ENCODE measurements at regions not wholly inside any gene's neighbourhood (a gene's known extent, or its start where the extent isn't known, plus 50 kb on each side); places are given as distances from the start of the nearest gene placed in this dataset.

- Histone ChIP-seq H3K36me3 (replicated peaks; ENCODE audit: control insufficient read depth, insufficient read depth, low read length) (no peaks in the 10 kb centered on the region), H3K27me3 (ENCODE audit: control insufficient read depth, insufficient read depth, low read length) (no peaks in the 10 kb centered on the region), H3K4me3 (ENCODE audit: insufficient read depth, low read depth, low read length) (no peak overlapping the region)
- DNase-seq: no peak
Observed at GRCh38 chrX:14476205-14476604, 53.1 kb upstream of the GLRA2 start.

- no peak for DNase-seq
Observed at GRCh38 chrX:14449773-14450172, 79.6 kb upstream of the GLRA2 start.

GRCh38 chrX:14448406-14448805 is 80.9 kb upstream of the GLRA2 start:
- H3K4me3 ChIP-seq (ENCODE audit: insufficient read depth, low read depth, low read length): no peak overlapping the region
- H3K36me3 ChIP-seq (replicated peaks; ENCODE audit: control insufficient read depth, insufficient read depth, low read length): no peaks in the 10 kb centered on the region
- DNase-seq: no peak
- H3K27me3 ChIP-seq (ENCODE audit: control insufficient read depth, insufficient read depth, low read length): no peaks in the 10 kb centered on the region

More at GRCh38 chrX:14449773-14450172, 79.6 kb upstream of the GLRA2 start:
- Histone ChIP-seq H3K36me3 (replicated peaks; ENCODE audit: control insufficient read depth, insufficient read depth, low read length) (no peaks in the 10 kb centered on the region), H3K27me3 (ENCODE audit: control insufficient read depth, insufficient read depth, low read length) (no peaks in the 10 kb centered on the region), H3K4me3 (ENCODE audit: insufficient read depth, low read depth, low read length) (no peak overlapping the region)

GRCh38 chrX:14440106-14440505 is 89.2 kb upstream of the GLRA2 start:
- Histone ChIP-seq H3K36me3 (replicated peaks; ENCODE audit: control insufficient read depth, insufficient read depth, low read length) (no peaks in the 10 kb centered on the region), H3K4me3 (ENCODE audit: insufficient read depth, low read depth, low read length) (no peak overlapping the region), H3K27me3 (ENCODE audit: control insufficient read depth, insufficient read depth, low read length) (no peaks in the 10 kb centered on the region)
- DNase-seq: no peak

- no peak for DNase-seq
- no peaks in the 10 kb centered on the region for H3K27me3 ChIP-seq (ENCODE audit: control insufficient read depth, insufficient read depth, low read length)
- no peak overlapping the region for H3K4me3 ChIP-seq (ENCODE audit: insufficient read depth, low read depth, low read length)
- no peaks in the 10 kb centered on the region for H3K36me3 ChIP-seq (replicated peaks; ENCODE audit: control insufficient read depth, insufficient read depth, low read length)
Observed at GRCh38 chrX:14427614-14428013, 101.7 kb upstream of the GLRA2 start.

- H3K36me3 ChIP-seq (replicated peaks; ENCODE audit: control insufficient read depth, insufficient read depth, low read length): no peaks in the 10 kb centered on the region
- no peaks in the 10 kb centered on the region for H3K27me3 ChIP-seq (ENCODE audit: control insufficient read depth, insufficient read depth, low read length)
- no peak overlapping the region for H3K4me3 ChIP-seq (ENCODE audit: insufficient read depth, low read depth, low read length)
- DNase-seq: no peak
Observed at GRCh38 chrX:14420841-14421240, 108.5 kb upstream of the GLRA2 start.

- no peak overlapping the region for H3K4me3 ChIP-seq (ENCODE audit: insufficient read depth, low read depth, low read length)
- no peaks in the 10 kb centered on the region for H3K27me3 ChIP-seq (ENCODE audit: control insufficient read depth, insufficient read depth, low read length)
- no peak for DNase-seq
- H3K36me3 ChIP-seq (replicated peaks; ENCODE audit: control insufficient read depth, insufficient read depth, low read length): no peaks in the 10 kb centered on the region
Observed at GRCh38 chrX:14412686-14413085, 116.7 kb upstream of the GLRA2 start.

- Histone ChIP-seq H3K36me3 (replicated peaks; ENCODE audit: control insufficient read depth, insufficient read depth, low read length) (no peaks in the 10 kb centered on the region), H3K27me3 (ENCODE audit: control insufficient read depth, insufficient read depth, low read length) (no peaks in the 10 kb centered on the region), H3K4me3 (ENCODE audit: insufficient read depth, low read depth, low read length) (no peak overlapping the region)
- DNase-seq: no peak
Observed at GRCh38 chrX:14411326-14411725, 118.0 kb upstream of the GLRA2 start.

- H3K4me3 ChIP-seq (ENCODE audit: insufficient read depth, low read depth, low read length): no peak overlapping the region
- no peaks in the 10 kb centered on the region for H3K27me3 ChIP-seq (ENCODE audit: control insufficient read depth, insufficient read depth, low read length)
- no peaks in the 10 kb centered on the region for H3K36me3 ChIP-seq (replicated peaks; ENCODE audit: control insufficient read depth, insufficient read depth, low read length)
- no peak for DNase-seq
Observed at GRCh38 chrX:14409341-14409740, 120.0 kb upstream of the GLRA2 start.

GRCh38 chrX:14406225-14406624 is 123.1 kb upstream of the GLRA2 start:
- H3K36me3 ChIP-seq (replicated peaks; ENCODE audit: control insufficient read depth, insufficient read depth, low read length): no peaks in the 10 kb centered on the region
- no peak for DNase-seq
- H3K27me3 ChIP-seq (ENCODE audit: control insufficient read depth, insufficient read depth, low read length): no peaks in the 10 kb centered on the region
- H3K4me3 ChIP-seq (ENCODE audit: insufficient read depth, low read depth, low read length): no peak overlapping the region

- Histone ChIP-seq H3K4me3 (ENCODE audit: insufficient read depth, low read depth, low read length) (no peak overlapping the region), H3K36me3 (replicated peaks; ENCODE audit: control insufficient read depth, insufficient read depth, low read length) (no peaks in the 10 kb centered on the region), H3K27me3 (ENCODE audit: control insufficient read depth, insufficient read depth, low read length) (no peaks in the 10 kb centered on the region)
- DNase-seq: no peak
Observed at GRCh38 chrX:14398725-14399124, 130.6 kb upstream of the GLRA2 start.

- DNase-seq: no peak
- Histone ChIP-seq H3K27me3 (ENCODE audit: control insufficient read depth, insufficient read depth, low read length) (no peaks in the 10 kb centered on the region), H3K36me3 (replicated peaks; ENCODE audit: control insufficient read depth, insufficient read depth, low read length) (no peaks in the 10 kb centered on the region), H3K4me3 (ENCODE audit: insufficient read depth, low read depth, low read length) (no peak overlapping the region)
Observed at GRCh38 chrX:14389682-14390081, 139.7 kb upstream of the GLRA2 start.

GRCh38 chrX:14386981-14387380 is 142.4 kb upstream of the GLRA2 start:
- Histone ChIP-seq H3K36me3 (replicated peaks; ENCODE audit: control insufficient read depth, insufficient read depth, low read length) (no peaks in the 10 kb centered on the region), H3K4me3 (ENCODE audit: insufficient read depth, low read depth, low read length) (no peak overlapping the region), H3K27me3 (ENCODE audit: control insufficient read depth, insufficient read depth, low read length) (no peaks in the 10 kb centered on the region)
- DNase-seq: no peak

- H3K4me3 ChIP-seq (ENCODE audit: insufficient read depth, low read depth, low read length): no peak overlapping the region
- no peak for DNase-seq
- no peaks in the 10 kb centered on the region for H3K36me3 ChIP-seq (replicated peaks; ENCODE audit: control insufficient read depth, insufficient read depth, low read length)
- no peaks in the 10 kb centered on the region for H3K27me3 ChIP-seq (ENCODE audit: control insufficient read depth, insufficient read depth, low read length)
Observed at GRCh38 chrX:14380044-14380443, 149.3 kb upstream of the GLRA2 start.

- Histone ChIP-seq H3K4me3 (ENCODE audit: insufficient read depth, low read depth, low read length) (no peak overlapping the region), H3K27me3 (ENCODE audit: control insufficient read depth, insufficient read depth, low read length) (no peaks in the 10 kb centered on the region), H3K36me3 (replicated peaks; ENCODE audit: control insufficient read depth, insufficient read depth, low read length) (no peaks in the 10 kb centered on the region)
- no peak for DNase-seq
Observed at GRCh38 chrX:14377427-14377826, 151.9 kb upstream of the GLRA2 start.

GRCh38 chrX:14363728-14364127 is 165.6 kb upstream of the GLRA2 start:
- Histone ChIP-seq H3K36me3 (replicated peaks; ENCODE audit: control insufficient read depth, insufficient read depth, low read length) (no peaks in the 10 kb centered on the region), H3K27me3 (ENCODE audit: control insufficient read depth, insufficient read depth, low read length) (no peaks in the 10 kb centered on the region), H3K4me3 (ENCODE audit: insufficient read depth, low read depth, low read length) (no peak overlapping the region)
- no peak for DNase-seq
